Gastroesophageal sphincter (tissue), 3 donors: ENCODE measurements at regions not wholly inside any gene's neighbourhood (a gene's known extent, or its start where the extent isn't known, plus 50 kb on each side); places are given as distances from the start of the nearest gene placed in this dataset.

Experiments
- CTCF ChIP-seq, 4 experiments: fragments of 200-600 bp in 2 of 4; fragments of 450-650 bp in 2 of 4; sonication (generic) in 1 of 4; IDR thresholded peaks; one replicate each; pipeline ENCODE4 v1.5.1; 2017 to 2019; ENCODE audit warnings: antibody characterized with exemption in 4 of 4, mild to moderate bottlenecking in 2 of 4, moderate library complexity in 2 of 4
- EP300 ChIP-seq: sonication (generic); formaldehyde crosslinking; IDR thresholded peaks from one replicate; pipeline ENCODE4 v1.6.1; 2017; ENCODE audit warnings: antibody characterized with exemption, mild to moderate bottlenecking
- POLR2AphosphoS5 ChIP-seq: sonication (generic); formaldehyde crosslinking; IDR thresholded peaks from one replicate; pipeline ENCODE4 v1.6.1; 2017; ENCODE audit warnings: antibody characterized with exemption

- TF ChIP-seq POLR2AphosphoS5 (no peak), EP300 (no peak), CTCF (IDR thresholded peaks at IDR 0.05) (no peak)
These were observed 65.2 kb downstream of the C9orf50 start for GRCh38 chr9:129555512-129556215.
